ENCODE measurements at regions not wholly inside any gene's neighbourhood (a gene's known extent, or its start where the extent isn't known, plus 50 kb on each side); places are given as distances from the start of the nearest gene placed in this dataset.

DNA sequence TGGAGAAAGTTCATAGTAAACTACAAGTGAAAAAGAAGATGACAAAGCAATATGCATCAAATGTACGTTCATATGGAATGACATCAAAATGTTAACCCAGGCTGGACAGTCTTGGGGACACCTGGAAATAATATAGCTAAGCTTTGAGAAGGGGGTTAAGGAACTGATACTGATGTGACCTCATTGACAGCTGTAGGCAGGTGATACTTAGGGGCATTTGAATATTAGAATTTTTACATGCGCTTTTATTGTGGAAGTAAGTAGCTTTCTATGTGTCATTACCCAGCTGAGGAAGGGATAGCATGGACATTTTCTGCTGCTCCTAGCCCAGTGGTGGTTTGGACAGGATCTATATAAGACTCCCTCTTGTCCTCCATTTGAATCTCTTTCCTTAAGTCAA is 299.7 kb downstream of the CWC27 start:
- Mint-ChIP-seq H3K9me3 (no peaks in the 10 kb centered on the region), H3K36me3 (ENCODE audit: low read depth) (no peaks in the 10 kb centered on the region), H3K4me3 (no peak overlapping the region), H3K4me1 (ENCODE audit: low read depth) (peaks cover 9% of the 10 kb centered on the region), H3K27ac (no peak overlapping the region), H3K27me3 (peaks cover 5% of the 10 kb centered on the region)

DNA sequence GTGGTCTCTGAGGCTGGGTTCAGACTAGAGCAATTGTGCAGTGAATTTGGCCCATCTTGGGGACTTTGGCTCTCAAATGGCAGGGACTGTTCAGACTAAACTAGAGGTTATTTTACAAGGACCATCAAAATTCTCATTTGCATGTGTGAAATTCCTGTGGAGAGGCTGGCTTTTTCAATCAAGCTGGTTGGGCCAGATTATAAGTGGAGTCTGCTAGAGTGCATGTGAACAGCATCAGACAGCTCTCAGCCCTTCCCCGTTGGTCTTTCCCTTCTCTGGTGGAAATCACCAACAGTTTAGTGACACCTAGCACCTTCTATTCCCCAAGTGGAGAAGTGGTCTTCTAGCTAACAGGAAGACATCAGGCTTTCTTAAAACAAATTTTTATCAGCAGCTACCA is 301.3 kb downstream of the CWC27 start:
- Mint-ChIP-seq H3K9me3 (no peaks in the 10 kb centered on the region), H3K4me3 (no peak overlapping the region), H3K27ac (no peak overlapping the region), H3K4me1 (ENCODE audit: low read depth) (peaks cover 7% of the 10 kb centered on the region), H3K27me3 (peaks cover 4% of the 10 kb centered on the region), H3K36me3 (ENCODE audit: low read depth) (no peaks in the 10 kb centered on the region)

DNA sequence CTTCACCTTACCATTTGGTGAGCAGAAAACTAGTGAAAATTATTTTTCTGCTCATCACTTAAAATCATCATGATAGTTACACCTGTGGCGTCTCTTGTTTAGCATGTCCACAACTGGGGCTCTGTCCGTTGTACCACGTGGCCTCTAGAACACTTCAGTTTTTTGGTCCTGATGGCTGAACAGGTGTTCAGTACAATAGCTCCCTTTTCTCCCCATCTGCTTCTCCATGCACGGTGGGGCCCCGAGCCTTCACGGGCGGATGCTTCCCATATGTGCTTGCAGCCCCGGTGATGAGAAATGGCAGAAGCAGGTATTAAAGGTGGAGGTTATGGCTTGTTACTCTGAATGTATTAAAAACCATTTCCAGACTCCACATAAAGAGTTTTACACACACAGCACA is 304.1 kb downstream of the CWC27 start:
- H3K27ac Mint-ChIP-seq: no peak overlapping the region

DNA sequence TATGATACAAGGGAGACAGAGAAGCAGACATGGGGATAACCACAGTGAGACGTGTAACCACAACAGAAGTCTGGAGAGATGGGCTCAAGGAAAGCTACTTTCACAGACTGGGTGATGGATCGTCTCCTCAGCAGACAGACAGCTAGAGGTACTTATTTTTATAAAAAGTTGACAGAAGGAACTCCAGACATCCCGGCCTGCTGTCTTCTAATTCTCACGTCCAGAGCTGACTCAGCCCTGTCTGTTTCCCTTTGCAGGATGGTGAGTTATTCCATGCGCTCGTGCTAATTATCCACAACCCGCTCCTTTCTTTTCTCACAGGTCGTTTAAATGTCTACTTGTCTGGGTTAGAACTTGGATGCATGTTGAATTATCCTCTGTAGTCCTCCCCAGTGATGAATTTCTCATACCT is 304.5 kb downstream of the CWC27 start:
- H3K4me1 Mint-ChIP-seq (ENCODE audit: low read depth): peaks cover 16% of the 10 kb centered on the region
- no peaks in the 10 kb centered on the region for H3K36me3 Mint-ChIP-seq (ENCODE audit: low read depth)
- H3K27me3 Mint-ChIP-seq: no peaks in the 10 kb centered on the region
- H3K27ac Mint-ChIP-seq: no peak overlapping the region
- no peak overlapping the region for H3K4me3 Mint-ChIP-seq
- H3K9me3 Mint-ChIP-seq: no peaks in the 10 kb centered on the region

More for the DNA sequence above, 304.1 kb downstream of the CWC27 start:
- Mint-ChIP-seq H3K9me3 (no peaks in the 10 kb centered on the region), H3K27me3 (no peaks in the 10 kb centered on the region), H3K36me3 (ENCODE audit: low read depth) (no peaks in the 10 kb centered on the region), H3K4me3 (no peak overlapping the region), H3K4me1 (ENCODE audit: low read depth) (peaks cover 12% of the 10 kb centered on the region)

DNA sequence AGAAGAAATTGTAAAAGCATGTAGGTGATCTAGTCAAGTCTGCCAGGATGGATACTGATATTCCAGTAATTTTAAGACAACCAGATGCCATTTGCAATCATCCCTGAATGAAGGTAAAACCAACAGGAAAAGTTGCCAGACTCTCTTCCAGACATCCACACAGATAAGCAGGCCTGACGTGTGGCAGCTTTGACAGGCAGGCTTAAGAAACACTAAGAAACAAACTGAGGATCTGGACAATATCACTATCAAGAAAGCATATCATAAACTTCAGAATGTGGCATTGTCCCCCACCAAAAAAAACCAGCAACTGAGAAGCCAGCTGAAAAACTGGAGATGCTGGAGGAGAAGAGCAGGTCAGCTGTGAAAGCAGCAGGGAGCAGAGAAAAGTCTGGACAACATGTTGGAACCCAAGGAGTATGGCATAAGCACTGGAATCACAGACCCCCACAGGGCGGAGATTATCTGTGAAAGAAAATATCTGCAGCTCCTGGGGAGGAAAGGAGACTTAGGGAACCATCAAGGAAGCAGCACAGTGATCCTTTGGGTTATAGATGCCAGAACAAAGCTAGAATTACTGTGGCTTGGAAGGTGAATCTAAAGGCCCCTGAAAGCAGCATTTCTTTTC is 307.0 kb downstream of the CWC27 start:
- Mint-ChIP-seq H3K27me3 (no peaks in the 10 kb centered on the region), H3K4me3 (no peak overlapping the region), H3K36me3 (ENCODE audit: low read depth) (no peaks in the 10 kb centered on the region), H3K9me3 (no peaks in the 10 kb centered on the region), H3K27ac (no peak overlapping the region), H3K4me1 (ENCODE audit: low read depth) (peaks cover 20% of the 10 kb centered on the region)

DNA sequence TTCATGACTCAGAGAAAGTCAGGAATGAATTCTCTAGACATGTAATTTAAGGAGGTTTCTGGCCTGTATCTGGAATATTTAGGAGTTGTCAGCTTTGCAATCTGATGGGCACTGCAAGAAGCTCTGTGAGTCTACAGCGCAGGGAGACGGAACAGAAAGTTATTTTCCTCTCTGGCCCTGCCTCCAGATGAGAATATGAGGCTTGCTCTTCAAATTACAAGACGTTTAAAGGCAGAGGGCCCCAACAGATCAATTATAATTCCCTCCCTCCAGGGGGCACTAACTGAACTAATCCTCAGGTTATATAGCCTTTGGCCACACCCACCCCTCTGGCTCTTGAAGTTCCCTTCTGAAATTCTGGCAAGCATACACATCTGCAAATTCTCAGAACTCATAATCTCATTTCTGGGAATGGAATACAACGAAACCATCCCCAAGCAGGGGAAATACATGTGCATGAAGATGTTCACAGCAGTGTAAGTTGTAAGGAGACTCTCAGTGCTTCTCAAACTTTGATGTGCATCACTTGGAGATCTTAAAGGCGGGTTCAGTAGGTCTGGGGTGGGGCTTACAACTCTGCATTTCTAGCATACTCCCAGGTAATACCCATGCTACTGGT is 307.6 kb downstream of the CWC27 start:
- peak overlapping the region; percentile 36 for H3K27ac Mint-ChIP-seq
- no peaks in the 10 kb centered on the region for H3K27me3 Mint-ChIP-seq
- H3K4me1 Mint-ChIP-seq (ENCODE audit: low read depth): peaks cover 20% of the 10 kb centered on the region

DNA sequence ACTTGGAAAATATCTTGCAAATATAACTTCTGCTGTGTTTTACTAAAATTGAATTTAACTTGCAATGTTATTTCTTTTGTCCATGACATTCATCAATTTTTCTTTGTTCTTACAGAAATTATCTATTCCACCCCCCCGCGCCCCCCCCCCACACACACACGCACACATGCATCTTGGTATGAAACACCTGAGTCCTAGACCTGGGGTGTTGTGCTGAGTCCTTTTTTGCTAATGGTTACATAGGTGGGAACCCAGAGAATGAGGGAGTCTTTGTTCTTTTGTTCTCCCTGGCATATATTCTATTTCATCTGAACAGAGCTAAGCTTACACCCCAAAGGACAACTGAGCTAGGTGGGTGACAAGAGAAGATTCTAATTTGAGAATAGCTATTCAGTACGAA is 308.9 kb downstream of the CWC27 start:
- H3K36me3 Mint-ChIP-seq (ENCODE audit: low read depth): no peaks in the 10 kb centered on the region
- peaks cover 20% of the 10 kb centered on the region for H3K4me1 Mint-ChIP-seq (ENCODE audit: low read depth)
- H3K27me3 Mint-ChIP-seq: no peaks in the 10 kb centered on the region
- H3K9me3 Mint-ChIP-seq: no peaks in the 10 kb centered on the region
- no peak overlapping the region for H3K4me3 Mint-ChIP-seq
- H3K27ac Mint-ChIP-seq: no peak overlapping the region

More for the DNA sequence above, 307.6 kb downstream of the CWC27 start:
- Mint-ChIP-seq H3K36me3 (ENCODE audit: low read depth) (no peaks in the 10 kb centered on the region), H3K4me3 (no peak overlapping the region), H3K9me3 (no peaks in the 10 kb centered on the region)

DNA sequence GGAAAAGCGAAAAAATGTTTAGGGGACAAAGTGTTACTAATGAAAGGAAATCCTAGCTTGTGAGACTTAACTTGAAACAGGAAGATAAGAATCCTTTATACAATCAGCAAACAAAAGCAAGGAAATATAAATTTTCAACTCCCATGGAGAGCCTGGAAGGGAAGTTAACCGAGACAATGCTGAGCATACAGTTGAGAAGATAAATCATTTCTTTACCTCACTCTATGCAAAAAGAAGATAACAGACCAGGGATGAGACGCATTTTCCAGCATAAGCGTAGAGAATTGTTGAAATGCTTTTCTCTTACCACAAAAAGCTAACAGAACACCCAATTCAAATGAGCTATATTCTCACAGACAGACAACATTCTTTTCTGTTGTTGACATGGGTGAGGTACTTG is 309.6 kb downstream of the CWC27 start:
- Mint-ChIP-seq H3K4me1 (ENCODE audit: low read depth) (peaks cover 20% of the 10 kb centered on the region), H3K36me3 (ENCODE audit: low read depth) (no peaks in the 10 kb centered on the region), H3K27me3 (no peaks in the 10 kb centered on the region), H3K4me3 (no peak overlapping the region), H3K27ac (no peak overlapping the region), H3K9me3 (no peaks in the 10 kb centered on the region)

DNA sequence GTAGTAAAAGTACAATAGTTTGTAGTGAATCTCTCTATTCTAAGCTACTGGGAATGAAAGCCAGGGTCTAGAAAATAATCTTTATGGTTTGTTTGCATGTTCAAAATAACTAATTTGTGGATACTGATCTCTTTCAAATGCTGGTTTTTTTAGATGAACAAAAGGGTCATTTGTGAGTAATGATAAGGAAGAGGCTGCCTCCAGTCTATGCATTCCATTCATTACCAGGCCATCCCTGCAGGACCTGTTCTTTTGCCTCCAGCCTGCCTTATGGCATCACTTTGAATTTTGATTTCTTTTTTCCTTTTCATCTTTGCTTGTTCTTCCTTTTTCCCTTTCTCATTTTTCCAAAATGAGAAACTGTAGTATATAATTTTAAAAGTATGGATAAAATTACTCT is 312.3 kb downstream of the CWC27 start:
- Mint-ChIP-seq H3K9me3 (no peaks in the 10 kb centered on the region), H3K27me3 (no peaks in the 10 kb centered on the region), H3K27ac (no peak overlapping the region), H3K4me3 (no peak overlapping the region), H3K4me1 (ENCODE audit: low read depth) (peaks cover 19% of the 10 kb centered on the region), H3K36me3 (ENCODE audit: low read depth) (no peaks in the 10 kb centered on the region)

DNA sequence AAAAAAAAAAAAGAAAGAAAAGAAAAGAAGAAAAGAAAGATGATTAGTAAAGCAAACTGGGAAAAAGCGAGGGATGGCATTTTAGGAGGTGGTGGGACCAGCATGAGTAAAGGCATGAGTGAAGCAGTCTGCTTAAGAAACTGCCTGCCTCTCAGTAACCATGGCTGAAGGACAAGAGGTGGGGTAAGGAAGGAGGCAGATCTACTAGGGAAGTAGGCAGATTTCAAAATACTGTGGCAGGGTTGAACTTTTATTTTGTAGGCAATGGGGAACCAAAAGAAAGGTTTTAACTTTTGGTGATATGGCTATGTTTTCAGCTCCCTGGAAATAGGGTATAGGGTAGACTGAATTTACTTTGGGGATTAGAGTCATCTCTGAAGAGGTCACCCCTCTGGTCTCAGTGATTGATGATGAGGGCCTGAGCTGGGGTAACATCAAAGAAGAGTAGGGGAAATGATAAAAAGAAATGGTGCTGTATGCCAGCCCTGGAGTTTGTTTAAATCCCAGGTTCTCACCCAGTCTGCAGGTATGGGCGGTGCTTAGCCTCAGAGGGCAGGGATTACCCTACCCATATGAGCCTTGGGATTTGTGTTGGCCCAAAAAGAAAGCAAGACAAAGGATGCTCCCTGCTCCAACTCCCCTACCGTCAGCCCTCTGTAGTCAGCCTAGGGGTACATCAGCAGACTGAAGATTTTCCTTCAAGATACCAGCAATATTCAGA is 316.2 kb downstream of the CWC27 start:
- Mint-ChIP-seq H3K4me3 (no peak overlapping the region), H3K4me1 (ENCODE audit: low read depth) (no peaks in the 10 kb centered on the region), H3K9me3 (no peaks in the 10 kb centered on the region), H3K27ac (no peak overlapping the region), H3K36me3 (ENCODE audit: low read depth) (no peaks in the 10 kb centered on the region), H3K27me3 (peaks cover 2% of the 10 kb centered on the region)

DNA sequence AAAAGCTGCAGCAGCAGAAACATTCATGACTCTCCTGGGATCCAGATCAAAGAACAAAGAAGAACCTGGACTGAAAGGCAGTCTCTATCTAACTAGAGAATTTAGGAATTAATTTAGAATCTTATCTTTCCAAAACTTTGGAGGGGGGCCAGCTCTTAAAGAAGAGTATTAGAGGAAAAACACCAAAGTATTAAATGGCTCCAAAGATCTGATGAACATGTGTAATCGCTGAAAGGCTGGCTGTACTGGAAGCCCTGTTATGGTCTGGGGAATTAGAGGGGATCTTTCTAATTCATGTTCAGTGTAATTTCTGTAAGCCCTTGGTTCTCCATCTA is 316.8 kb downstream of the CWC27 start:
- Mint-ChIP-seq H3K4me3 (no peak overlapping the region), H3K4me1 (ENCODE audit: low read depth) (no peaks in the 10 kb centered on the region), H3K9me3 (no peaks in the 10 kb centered on the region), H3K36me3 (ENCODE audit: low read depth) (no peaks in the 10 kb centered on the region), H3K27ac (no peak overlapping the region), H3K27me3 (peaks cover 4% of the 10 kb centered on the region)

DNA sequence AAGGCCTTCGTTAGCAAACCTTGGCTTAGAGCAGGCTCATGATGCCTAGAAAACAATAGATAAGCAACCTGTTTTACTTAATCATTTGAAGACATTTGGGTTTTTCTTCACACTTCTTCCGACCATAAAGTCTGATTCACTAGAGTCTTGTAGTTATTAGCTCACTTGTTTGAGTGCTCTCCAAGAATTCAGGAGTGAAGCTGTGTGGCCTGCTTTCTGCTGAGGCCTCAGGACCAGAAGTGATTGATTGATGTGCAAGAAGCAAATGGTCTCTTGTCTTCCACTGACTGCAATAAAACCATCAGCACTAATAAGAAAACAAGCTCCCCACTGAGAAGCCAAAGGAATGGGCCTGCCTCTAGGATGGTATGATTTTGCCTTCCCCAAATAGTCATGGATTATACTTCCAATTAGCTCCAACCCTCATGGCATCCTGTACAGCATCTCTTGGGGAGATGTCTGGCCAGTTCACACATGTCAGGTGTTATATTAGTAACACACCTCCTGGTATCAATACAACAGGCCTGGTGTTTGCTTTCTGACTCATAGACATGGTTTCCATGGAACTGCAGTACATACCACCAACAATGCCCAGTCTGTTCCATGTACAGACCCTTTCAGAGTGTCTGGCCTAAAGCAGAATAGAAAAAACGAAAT is 317.6 kb downstream of the CWC27 start:
- Mint-ChIP-seq H3K36me3 (ENCODE audit: low read depth) (no peaks in the 10 kb centered on the region), H3K9me3 (no peaks in the 10 kb centered on the region), H3K4me3 (no peak overlapping the region), H3K4me1 (ENCODE audit: low read depth) (no peaks in the 10 kb centered on the region), H3K27ac (no peak overlapping the region), H3K27me3 (peaks cover 7% of the 10 kb centered on the region)

DNA sequence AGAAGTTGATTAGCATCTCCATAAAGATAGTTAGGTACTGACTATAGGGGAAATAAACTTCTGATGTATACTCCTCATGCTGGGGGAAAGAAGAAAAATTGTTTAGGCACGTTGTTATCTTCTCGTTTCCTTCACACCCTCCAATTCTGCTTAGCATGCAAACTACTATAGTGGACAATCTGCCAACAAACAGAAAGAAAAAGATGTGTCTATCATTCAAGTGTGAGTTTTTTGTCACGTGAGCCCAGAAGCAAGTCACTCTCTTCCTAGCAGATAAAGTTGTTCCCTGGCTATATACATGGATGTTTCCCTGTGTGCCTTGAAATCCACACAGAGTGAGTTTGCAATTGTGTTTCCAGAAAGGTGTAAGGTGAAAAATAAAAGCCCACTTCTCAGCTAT is 318.4 kb downstream of the CWC27 start:
- no peaks in the 10 kb centered on the region for H3K36me3 Mint-ChIP-seq (ENCODE audit: low read depth)
- no peak overlapping the region for H3K4me3 Mint-ChIP-seq
- peaks cover 7% of the 10 kb centered on the region for H3K27me3 Mint-ChIP-seq
- H3K27ac Mint-ChIP-seq: no peak overlapping the region
- H3K9me3 Mint-ChIP-seq: no peaks in the 10 kb centered on the region
- H3K4me1 Mint-ChIP-seq (ENCODE audit: low read depth): no peaks in the 10 kb centered on the region

DNA sequence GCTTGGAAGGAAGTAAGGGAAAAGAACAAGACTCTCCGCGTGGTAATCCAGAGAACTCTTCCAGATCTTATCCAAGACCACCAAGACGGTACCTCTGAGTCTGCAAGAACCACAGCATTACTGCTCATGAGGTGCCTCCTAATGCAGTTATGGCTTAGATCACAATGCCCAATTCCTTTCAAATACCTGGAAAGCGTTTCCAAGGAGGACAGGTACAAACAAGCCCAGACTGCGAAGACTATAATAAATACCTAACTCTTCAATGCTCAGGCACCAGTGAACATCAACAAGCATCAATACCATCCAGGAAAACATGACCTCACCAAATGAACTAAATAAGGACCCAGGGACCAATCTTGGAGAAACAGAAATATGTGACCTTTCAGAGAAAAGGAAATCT is 325.5 kb downstream of the CWC27 start:
- no peaks in the 10 kb centered on the region for H3K9me3 Mint-ChIP-seq
- H3K4me3 Mint-ChIP-seq: no peak overlapping the region
- H3K4me1 Mint-ChIP-seq (ENCODE audit: low read depth): no peaks in the 10 kb centered on the region
- peaks cover 7% of the 10 kb centered on the region for H3K27me3 Mint-ChIP-seq
- H3K27ac Mint-ChIP-seq: no peak overlapping the region
- H3K36me3 Mint-ChIP-seq (ENCODE audit: low read depth): no peaks in the 10 kb centered on the region

DNA sequence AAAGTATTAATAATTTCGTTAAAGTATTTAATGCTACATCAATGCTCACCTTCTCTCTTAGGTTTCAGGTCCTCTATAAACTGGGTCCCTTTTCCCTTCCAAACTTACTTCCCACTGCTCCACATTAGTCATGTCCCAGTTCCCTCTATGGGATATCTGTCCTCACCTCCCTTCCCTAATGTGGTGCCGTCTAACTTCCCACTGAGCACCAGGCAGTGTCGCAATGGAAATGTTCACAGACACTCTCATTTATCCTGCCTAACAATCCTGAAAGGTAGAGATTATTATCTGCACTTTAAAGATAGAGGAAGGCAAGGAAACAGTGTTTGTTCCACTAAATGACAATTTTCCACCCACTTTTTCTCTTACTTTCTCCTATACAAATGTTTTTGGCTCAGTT is 329.7 kb downstream of the CWC27 start:
- Mint-ChIP-seq H3K9me3 (no peaks in the 10 kb centered on the region), H3K4me3 (no peak overlapping the region), H3K27ac (no peak overlapping the region), H3K4me1 (ENCODE audit: low read depth) (peaks cover 10% of the 10 kb centered on the region), H3K27me3 (no peaks in the 10 kb centered on the region), H3K36me3 (ENCODE audit: low read depth) (no peaks in the 10 kb centered on the region)

Data from stimulated activated naive CD8-positive, alpha-beta T cell treated with anti-CD3 and anti-CD28 coated beads, Interleukin-15, Interleukin-2, amounts not matched to agents 100 ng/mL and 50 ng/mL, for 24 hours (primary cell).